Stimulated activated naive CD8-positive, alpha-beta T cell treated with anti-CD3 and anti-CD28 coated beads, Interleukin-15, amount 100 ng/mL, for 72 hours (primary cell): ENCODE measurements at regions not wholly inside any gene's neighbourhood (a gene's known extent, or its start where the extent isn't known, plus 50 kb on each side); places are given as distances from the start of the nearest gene placed in this dataset.

Experiments
- ATAC-seq: fragments of 150-1000 bp; cut with Tn5 transposase; 2 replicates; pipeline ENCODE4 v1.10.0; 2021; ENCODE audit warnings: mild to moderate bottlenecking, moderate library complexity
- DNase-seq, 2 donors: peaks; one replicate each; pipeline ENCODE4 v3.0.0; 2021 to 2022
- H3K27ac Mint-ChIP-seq, 2 donors: one replicate each; pipeline ENCODE4 v1.8.0; 2022; ENCODE audit warnings: mild to moderate bottlenecking in 2 of 2, mixed read lengths in 2 of 2, moderate library complexity in 2 of 2
- H3K27me3 Mint-ChIP-seq: one replicate; pipeline ENCODE4 v1.8.0; 2022; ENCODE audit warnings: mixed read lengths
- H3K4me1 Mint-ChIP-seq: one replicate; pipeline ENCODE4 v1.8.0; 2022; ENCODE audit warnings: mild to moderate bottlenecking, mixed read lengths
- H3K4me3 Mint-ChIP-seq, 2 donors: one replicate each; pipeline ENCODE4 v1.8.0; 2022; ENCODE audit warnings: mild to moderate bottlenecking in 2 of 2, mixed read lengths in 2 of 2, moderate library complexity in 1 of 2
- H3K9me3 Mint-ChIP-seq, 2 donors: one replicate each; pipeline ENCODE4 v1.8.0; 2022; ENCODE audit warnings: mixed read lengths in 2 of 2

GRCh38 chr13:81488021-81488420, 1147.1 kb upstream of the SPRY2 start:
- H3K27ac Mint-ChIP-seq = no peak overlapping the region
- H3K4me3 Mint-ChIP-seq = no peak overlapping the region
- ATAC-seq (no peak), DNase-seq (no peak)
- no peaks in the 10 kb centered on the region for H3K27me3 Mint-ChIP-seq
- H3K9me3 Mint-ChIP-seq = peaks cover 0 to 4% of the 10 kb centered on the region in 2 donors
- H3K4me1 Mint-ChIP-seq = no peaks in the 10 kb centered on the region

GRCh38 chr13:81487151-81487550, 1146.2 kb upstream of the SPRY2 start:
- ATAC-seq = no peak
- Mint-ChIP-seq H3K27ac (no peak overlapping the region), H3K4me1 (no peaks in the 10 kb centered on the region), H3K27me3 (no peaks in the 10 kb centered on the region), H3K4me3 (no peak overlapping the region), H3K9me3 (peaks cover 0 to 7% of the 10 kb centered on the region in 2 donors)
- no peak for DNase-seq

GRCh38 chr13:81480634-81481033, 1139.7 kb upstream of the SPRY2 start:
- no peak overlapping the region for H3K4me3 Mint-ChIP-seq
- no peaks in the 10 kb centered on the region for H3K4me1 Mint-ChIP-seq
- ATAC-seq = no peak
- H3K9me3 Mint-ChIP-seq = peaks cover 6 to 12% of the 10 kb centered on the region in 2 donors
- H3K27me3 Mint-ChIP-seq = no peaks in the 10 kb centered on the region
- no peak overlapping the region for H3K27ac Mint-ChIP-seq
- DNase-seq = no peak

GRCh38 chr13:81473366-81473899, 1132.5 kb upstream of the SPRY2 start:
- H3K4me3 Mint-ChIP-seq = no peak overlapping the region
- peaks cover 13 to 23% of the 10 kb centered on the region in 2 donors for H3K9me3 Mint-ChIP-seq
- ATAC-seq (no peak), DNase-seq (no peak)
- H3K27ac Mint-ChIP-seq = no peak overlapping the region
- H3K27me3 Mint-ChIP-seq = no peaks in the 10 kb centered on the region
- H3K4me1 Mint-ChIP-seq = no peaks in the 10 kb centered on the region

- no peaks in the 10 kb centered on the region for H3K27me3 Mint-ChIP-seq
- no peak for DNase-seq
- no peak for ATAC-seq
- no peaks in the 10 kb centered on the region for H3K4me1 Mint-ChIP-seq
- peaks cover 4 to 14% of the 10 kb centered on the region in 2 donors for H3K9me3 Mint-ChIP-seq
- H3K27ac Mint-ChIP-seq = no peak overlapping the region
- H3K4me3 Mint-ChIP-seq = no peak overlapping the region
Measured at GRCh38 chr13:81458170-81458569, 1117.2 kb upstream of the SPRY2 start.

- Mint-ChIP-seq H3K4me1 (no peaks in the 10 kb centered on the region), H3K9me3 (peaks cover 5 to 33% of the 10 kb centered on the region in 2 donors), H3K27me3 (no peaks in the 10 kb centered on the region), H3K27ac (no peak overlapping the region), H3K4me3 (no peak overlapping the region)
- ATAC-seq = no peak
- DNase-seq = no peak
Measured at GRCh38 chr13:81446441-81446840, 1105.5 kb upstream of the SPRY2 start.

- Mint-ChIP-seq H3K9me3 (peaks cover 5 to 20% of the 10 kb centered on the region in 2 donors), H3K4me1 (no peaks in the 10 kb centered on the region), H3K4me3 (no peak overlapping the region), H3K27ac (no peak overlapping the region), H3K27me3 (no peaks in the 10 kb centered on the region)
- ATAC-seq (no peak), DNase-seq (no peak)
Measured at GRCh38 chr13:81442904-81443303, 1102.0 kb upstream of the SPRY2 start.

GRCh38 chr13:81425286-81425685, 1084.4 kb upstream of the SPRY2 start:
- Mint-ChIP-seq H3K4me3 (no peak overlapping the region), H3K27ac (no peak overlapping the region), H3K9me3 (peaks cover 11 to 25% of the 10 kb centered on the region in 2 donors), H3K4me1 (no peaks in the 10 kb centered on the region), H3K27me3 (no peaks in the 10 kb centered on the region)
- ATAC-seq (no peak), DNase-seq (no peak)

GRCh38 chr13:81409284-81409683, 1068.4 kb upstream of the SPRY2 start:
- Mint-ChIP-seq H3K9me3 (peaks cover 13 to 16% of the 10 kb centered on the region in 2 donors), H3K4me3 (no peak overlapping the region), H3K27me3 (no peaks in the 10 kb centered on the region), H3K27ac (no peak overlapping the region), H3K4me1 (no peaks in the 10 kb centered on the region)
- no peak for ATAC-seq
- DNase-seq = no peak

- H3K4me3 Mint-ChIP-seq = no peak overlapping the region
- H3K4me1 Mint-ChIP-seq = no peaks in the 10 kb centered on the region
- peaks cover 13 to 16% of the 10 kb centered on the region in 2 donors for H3K9me3 Mint-ChIP-seq
- H3K27me3 Mint-ChIP-seq = no peaks in the 10 kb centered on the region
- DNase-seq (no peak), ATAC-seq (no peak)
- H3K27ac Mint-ChIP-seq = no peak overlapping the region
Measured at GRCh38 chr13:81408647-81409046, 1067.7 kb upstream of the SPRY2 start.

GRCh38 chr13:81406639-81407292, 1065.8 kb upstream of the SPRY2 start:
- ATAC-seq (no peak), DNase-seq (no peak)
- no peaks in the 10 kb centered on the region for H3K27me3 Mint-ChIP-seq
- H3K9me3 Mint-ChIP-seq = peaks cover 16 to 18% of the 10 kb centered on the region in 2 donors
- no peak overlapping the region for H3K4me3 Mint-ChIP-seq
- no peaks in the 10 kb centered on the region for H3K4me1 Mint-ChIP-seq
- H3K27ac Mint-ChIP-seq = no peak overlapping the region

- ATAC-seq = no peak
Measured at GRCh38 chr13:81406022-81406421, 1065.1 kb upstream of the SPRY2 start.

GRCh38 chr13:81396192-81396591, 1055.3 kb upstream of the SPRY2 start:
- no peaks in the 10 kb centered on the region for H3K4me1 Mint-ChIP-seq
- ATAC-seq (no peak), DNase-seq (no peak)
- H3K27me3 Mint-ChIP-seq = no peaks in the 10 kb centered on the region
- no peak overlapping the region for H3K27ac Mint-ChIP-seq
- no peak overlapping the region for H3K4me3 Mint-ChIP-seq
- peaks cover 4 to 13% of the 10 kb centered on the region in 2 donors for H3K9me3 Mint-ChIP-seq

More at GRCh38 chr13:81406022-81406421, 1065.1 kb upstream of the SPRY2 start:
- Mint-ChIP-seq H3K27ac (no peak overlapping the region), H3K9me3 (peaks cover 10 to 14% of the 10 kb centered on the region in 2 donors), H3K27me3 (no peaks in the 10 kb centered on the region), H3K4me3 (no peak overlapping the region), H3K4me1 (no peaks in the 10 kb centered on the region)
- DNase-seq = no peak

- Mint-ChIP-seq H3K4me3 (no peak overlapping the region), H3K27ac (no peak overlapping the region), H3K9me3 (peaks cover 6 to 13% of the 10 kb centered on the region in 2 donors), H3K27me3 (no peaks in the 10 kb centered on the region), H3K4me1 (no peaks in the 10 kb centered on the region)
- ATAC-seq (no peak), DNase-seq (no peak)
Measured at GRCh38 chr13:81395368-81395767, 1054.4 kb upstream of the SPRY2 start.

- Mint-ChIP-seq H3K27me3 (no peaks in the 10 kb centered on the region), H3K4me1 (no peaks in the 10 kb centered on the region), H3K27ac (no peak overlapping the region), H3K4me3 (no peak overlapping the region), H3K9me3 (peaks cover 11 to 13% of the 10 kb centered on the region in 2 donors)
- DNase-seq = no peak
- ATAC-seq = no peak
Measured at GRCh38 chr13:81394640-81395039, 1053.7 kb upstream of the SPRY2 start.

GRCh38 chr13:81393721-81394120, 1052.8 kb upstream of the SPRY2 start:
- Mint-ChIP-seq H3K9me3 (peaks cover 6 to 20% of the 10 kb centered on the region in 2 donors), H3K27ac (no peak overlapping the region), H3K4me3 (no peak overlapping the region), H3K4me1 (no peaks in the 10 kb centered on the region), H3K27me3 (no peaks in the 10 kb centered on the region)
- ATAC-seq (no peak), DNase-seq (no peak)

GRCh38 chr13:81393110-81393509, 1052.2 kb upstream of the SPRY2 start:
- Mint-ChIP-seq H3K4me3 (no peak overlapping the region), H3K9me3 (peaks cover 6 to 24% of the 10 kb centered on the region in 2 donors), H3K4me1 (no peaks in the 10 kb centered on the region), H3K27ac (no peak overlapping the region), H3K27me3 (no peaks in the 10 kb centered on the region)
- ATAC-seq (no peak), DNase-seq (no peak)
